ENCODE measurements at regions not wholly inside any gene's neighbourhood (a gene's known extent, or its start where the extent isn't known, plus 50 kb on each side); places are given as distances from the start of the nearest gene placed in this dataset.

- intact Hi-C loops (cut with micrococcal nuclease) = loop anchor here (5.0 kb wide), 2 partner anchors 177 to 1453 kb away; partner anchors contain the start of gene PCDH10
- BruUV-seq (replicated peaks) = no TSS peak
- CTCF ChIA-PET = interaction anchor here (0.7 to 1.3 kb wide), 2 partner anchors 9 to 170 kb away, joined by 3 to 6 read pairs; no protein-coding TSS in a partner anchor
Observed at GRCh38 chr4:133324491-133324890, 175.4 kb downstream of the PCDH10 start.

More at GRCh38 chr4:133324491-133324890, 175.4 kb downstream of the PCDH10 start:
- H2AFZ ChIP-seq (ENCODE audit: low read depth, low read length) = no peak overlapping the region
- TF ChIP-seq POLR2AphosphoS5 (IDR thresholded peaks at IDR 0.05; ENCODE audit: insufficient read depth, low read depth, low read length) = no peak
- TF ChIP-seq EZH2 (IDR thresholded peaks at IDR 0.05; ENCODE audit: borderline replicate concordance, low read depth, low read length, severe bottlenecking) = no peak
- TF ChIP-seq MYC (IDR thresholded peaks at IDR 0.05; ENCODE audit: low read depth, low read length) = no peak
- no peak for TF ChIP-seq GATA2 (IDR thresholded peaks at IDR 0.05; ENCODE audit: insufficient read depth, insufficient read length, low read depth, low read length)
- TF ChIP-seq MAX (IDR thresholded peaks at IDR 0.05; ENCODE audit: insufficient read depth, insufficient read length) = no peak
- TF ChIP-seq POLR2A (IDR thresholded peaks at IDR 0.05; ENCODE audit: low read depth, low read length) = no peak
- no peak for TF ChIP-seq CTCF (IDR thresholded peaks at IDR 0.05; ENCODE audit: extremely low read depth in 1 of 2, insufficient read depth in 1 of 2, low read depth in 1 of 2, low read length in 2 of 2)
- no peaks in the 10 kb centered on the region for H3K79me2 ChIP-seq (ENCODE audit: control insufficient read depth, insufficient read depth, low read length)
- dilution Hi-C loops (cut with MboI; ENCODE audit: extremely low pct_ligation_motif_present, low sequenced_read_pairs) = no loop called here
- H3K9me1 ChIP-seq (replicated peaks; ENCODE audit: control insufficient read depth, extremely low read depth, insufficient read depth, low read length) = no peaks in the 10 kb centered on the region
- H3K4me3 ChIP-seq (replicated peaks in 1 of 3; ENCODE audit: insufficient read depth in 1 of 3, low read depth in 1 of 3, low read length in 3 of 3) = no peak overlapping the region
- no peaks in the 10 kb centered on the region for H3K9me3 ChIP-seq (replicated peaks; ENCODE audit: control insufficient read depth, insufficient read depth, low read length)
- H3K4me2 ChIP-seq (ENCODE audit: insufficient read depth, low read length) = no peak overlapping the region
- no peak overlapping the region for H3K27ac ChIP-seq (ENCODE audit: insufficient read depth, low read depth, low read length)
- H4K20me1 ChIP-seq (replicated peaks; ENCODE audit: control insufficient read depth, extremely low read depth, insufficient read depth, low read length) = no peaks in the 10 kb centered on the region
- DNase-seq (ENCODE audit: low read depth, low spot score) = no peak
- no peak overlapping the region for H3K9ac ChIP-seq (replicated peaks; ENCODE audit: extremely low read depth, insufficient read depth, low read length)
- no peaks in the 10 kb centered on the region for H3K4me1 ChIP-seq (ENCODE audit: control insufficient read depth, extremely low read depth, insufficient read depth, low read length)
- no peaks in the 10 kb centered on the region for H3K36me3 ChIP-seq (ENCODE audit: control insufficient read depth in 2 of 2, extremely low read depth in 1 of 2, insufficient read depth in 2 of 2, low read length in 2 of 2)
- H3K27me3 ChIP-seq (ENCODE audit: control insufficient read depth in 2 of 2, insufficient read depth in 2 of 2, low read length in 2 of 2) = no peaks in the 10 kb centered on the region
- FAIRE-seq = no peak
- POLR2A ChIA-PET = no interaction called here
